Left lung (tissue), 4 donors: ENCODE measurements at regions not wholly inside any gene's neighbourhood (a gene's known extent, or its start where the extent isn't known, plus 50 kb on each side); places are given as distances from the start of the nearest gene placed in this dataset.

Source experiments
- ATAC-seq: fragments of 200-7000 bp; cut with Tn5 transposase; one replicate; pipeline ENCODE4 v1.9.1; 2020; ENCODE audit warnings: moderate library complexity
- DNase-seq, 4 donors: peaks; one replicate each; pipeline ENCODE4 v3.0.0-alpha.2; 2013 to 2020
- H3K27ac ChIP-seq, 2 donors: fragments of 200-600 bp; sonication (generic) in 1 of 2; one replicate each; pipeline versions ENCODE4 v1.5.0 to v1.8.0; 2020 to 2021
- H3K27me3 ChIP-seq, 2 donors: fragments of 200-600 bp; sonication (generic) in 1 of 2; one replicate each; pipeline versions ENCODE4 v1.5.0 to v1.8.0; 2020 to 2021
- H3K36me3 ChIP-seq, 2 donors: fragments of 200-600 bp; sonication (generic) in 1 of 2; one replicate each; pipeline versions ENCODE4 v1.5.0 to v1.8.0; 2020 to 2021
- H3K4me1 ChIP-seq, 2 donors: fragments of 200-600 bp; one replicate each; pipeline ENCODE4 v1.8.0; 2021
- H3K4me3 ChIP-seq, 2 donors: fragments of 200-600 bp; sonication (generic) in 1 of 2; one replicate each; pipeline versions ENCODE4 v1.5.0 to v1.8.0; 2020 to 2021; ENCODE audit warnings: mild to moderate bottlenecking in 1 of 2
- H3K9me3 ChIP-seq, 2 donors: fragments of 200-600 bp; sonication (generic) in 1 of 2; one replicate each; pipeline versions ENCODE4 v1.5.0 to v1.8.0; 2020 to 2021
- intact Hi-C, 2 donors: fragments of 100-400 bp; cut with DNase I; formaldehyde crosslinking; loops; one replicate each; pipeline versions ENCODE4 v1.11.2 to v1.14.2; 2022
- TF ChIP-seq, protein P1 (sequence below), 2 donors: fragments of 200-600 bp; sonication (generic) in 1 of 2; IDR thresholded peaks; one replicate each; pipeline versions ENCODE4 v1.5.0 to v1.8.0; 2021; ENCODE audit warnings: antibody characterized with exemption in 2 of 2
- donor health status: DM: no; HTN: yes; CAD: no.
- donor health status: DM: no; HTN: no; CAD: no.

DNA sequence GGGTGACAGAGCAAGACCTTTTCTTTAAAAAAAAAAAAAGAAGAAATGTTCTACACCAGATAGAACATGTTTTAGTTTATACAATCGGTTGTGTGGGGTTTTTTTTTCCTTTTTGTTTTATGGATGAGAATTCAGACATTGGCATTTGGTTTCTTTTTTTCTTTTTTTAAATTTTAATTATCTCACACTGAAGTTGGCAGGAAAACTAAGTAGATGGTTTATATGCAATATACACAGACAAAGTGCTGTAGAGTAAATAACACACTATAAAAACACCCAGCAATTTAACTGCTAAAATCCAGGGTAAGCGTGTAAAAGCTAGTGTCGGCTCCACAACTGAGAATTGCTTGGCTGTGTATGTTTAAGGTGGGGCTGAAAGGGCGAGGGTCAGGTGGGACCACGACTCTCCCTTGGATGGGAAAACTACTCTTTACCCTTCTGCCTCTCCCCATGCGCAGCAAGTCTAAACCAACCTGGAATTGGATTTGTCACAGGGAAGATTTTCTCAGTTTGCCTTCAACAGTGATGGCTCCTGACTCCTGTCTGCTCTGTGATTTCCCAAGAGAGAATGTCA, 147.1 kb upstream of the MARCKS start:
- DNase-seq (no peak), ATAC-seq (no peak)
- Histone ChIP-seq H3K36me3 (no peaks in the 10 kb centered on the region), H3K27ac (no peak overlapping the region), H3K9me3 (no peaks in the 10 kb centered on the region), H3K27me3 (peaks cover 0 to 6% of the 10 kb centered on the region in 2 donors), H3K4me1 (no peaks in the 10 kb centered on the region), H3K4me3 (no peak overlapping the region)
- intact Hi-C loops, result no loop called here
- TF ChIP-seq, protein P1, sequence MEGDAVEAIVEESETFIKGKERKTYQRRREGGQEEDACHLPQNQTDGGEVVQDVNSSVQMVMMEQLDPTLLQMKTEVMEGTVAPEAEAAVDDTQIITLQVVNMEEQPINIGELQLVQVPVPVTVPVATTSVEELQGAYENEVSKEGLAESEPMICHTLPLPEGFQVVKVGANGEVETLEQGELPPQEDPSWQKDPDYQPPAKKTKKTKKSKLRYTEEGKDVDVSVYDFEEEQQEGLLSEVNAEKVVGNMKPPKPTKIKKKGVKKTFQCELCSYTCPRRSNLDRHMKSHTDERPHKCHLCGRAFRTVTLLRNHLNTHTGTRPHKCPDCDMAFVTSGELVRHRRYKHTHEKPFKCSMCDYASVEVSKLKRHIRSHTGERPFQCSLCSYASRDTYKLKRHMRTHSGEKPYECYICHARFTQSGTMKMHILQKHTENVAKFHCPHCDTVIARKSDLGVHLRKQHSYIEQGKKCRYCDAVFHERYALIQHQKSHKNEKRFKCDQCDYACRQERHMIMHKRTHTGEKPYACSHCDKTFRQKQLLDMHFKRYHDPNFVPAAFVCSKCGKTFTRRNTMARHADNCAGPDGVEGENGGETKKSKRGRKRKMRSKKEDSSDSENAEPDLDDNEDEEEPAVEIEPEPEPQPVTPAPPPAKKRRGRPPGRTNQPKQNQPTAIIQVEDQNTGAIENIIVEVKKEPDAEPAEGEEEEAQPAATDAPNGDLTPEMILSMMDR (IDR thresholded peaks at IDR 0.05), result no peak

DNA sequence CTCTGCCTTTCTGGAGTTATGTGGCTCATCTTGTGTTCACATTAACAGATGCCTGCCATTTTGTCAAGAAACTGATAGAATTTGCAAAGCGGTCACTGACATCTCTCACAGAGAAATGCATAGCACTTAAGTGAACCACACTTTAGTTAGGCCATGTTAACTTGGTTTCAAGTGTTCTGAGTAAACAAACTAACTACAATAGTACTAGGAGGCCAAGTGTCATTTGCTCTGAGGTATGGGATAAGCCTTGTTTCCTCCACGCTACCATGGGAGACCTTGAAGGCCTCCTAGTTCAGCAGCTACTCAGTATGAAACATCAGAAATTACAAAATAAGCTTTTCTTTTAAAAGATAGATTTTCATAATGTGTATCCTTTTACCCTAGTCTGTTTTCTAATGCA, 143.5 kb upstream of the MARCKS start:
- Histone ChIP-seq H3K27ac (no peak overlapping the region), H3K36me3 (no peaks in the 10 kb centered on the region), H3K4me3 (no peak overlapping the region), H3K9me3 (no peaks in the 10 kb centered on the region), H3K4me1 (no peaks in the 10 kb centered on the region), H3K27me3 (peaks cover 0 to 14% of the 10 kb centered on the region in 2 donors)
- DNase-seq (peak in 1 of 4 donors; percentile 20), ATAC-seq (peak; percentile 94)
- intact Hi-C loops, result no loop called here
- TF ChIP-seq, protein P1 (IDR thresholded peaks at IDR 0.05), result no peak

DNA sequence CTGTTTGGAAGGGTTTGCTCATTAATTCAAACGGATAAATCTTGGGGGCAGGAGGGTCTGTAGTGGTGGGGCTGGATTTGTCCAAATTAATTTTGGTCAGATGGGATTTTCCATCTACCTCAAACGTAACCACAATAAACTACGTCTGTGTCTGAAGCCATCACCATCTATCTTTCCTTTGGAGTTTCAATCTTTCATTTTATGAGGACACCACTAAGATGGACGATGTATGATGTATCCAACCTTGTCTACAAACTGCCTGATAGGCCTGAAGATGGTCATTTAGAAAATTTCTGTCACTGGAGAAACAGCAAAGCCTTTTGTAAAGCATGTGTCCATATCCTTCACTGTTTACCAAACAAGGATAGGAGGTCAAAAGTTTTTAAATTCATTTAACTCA, 138.6 kb upstream of the MARCKS start:
- Histone ChIP-seq H3K27me3 (peaks cover 0 to 8% of the 10 kb centered on the region in 2 donors), H3K4me1 (peaks cover 0 to 8% of the 10 kb centered on the region in 2 donors), H3K4me3 (no peak overlapping the region), H3K27ac (no peak overlapping the region), H3K9me3 (no peaks in the 10 kb centered on the region), H3K36me3 (no peaks in the 10 kb centered on the region)
- ATAC-seq (no peak), DNase-seq (no peak)
- intact Hi-C loops, result no loop called here
- TF ChIP-seq, protein P1 (IDR thresholded peaks at IDR 0.05), result no peak

DNA sequence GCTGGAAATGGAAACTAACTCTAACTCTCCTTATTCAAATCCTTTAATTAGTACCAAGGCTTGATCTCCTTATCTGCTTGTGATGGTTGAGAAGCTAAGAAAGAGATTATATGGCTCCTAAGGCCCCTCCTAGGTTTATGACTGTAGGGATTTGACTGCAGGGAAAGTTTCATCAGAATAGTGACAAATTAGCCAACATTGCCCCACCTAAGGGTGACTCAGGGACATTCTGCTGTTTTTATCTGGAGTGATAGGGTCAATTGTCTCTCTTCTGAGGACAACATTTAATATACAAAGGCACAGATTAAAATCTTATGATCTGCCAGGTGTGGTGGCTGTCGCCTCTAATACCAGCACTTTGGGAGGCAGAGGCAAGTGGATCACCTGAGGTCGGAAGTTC, 138.1 kb upstream of the MARCKS start:
- Histone ChIP-seq H3K36me3 (no peaks in the 10 kb centered on the region), H3K4me1 (peaks cover 0 to 10% of the 10 kb centered on the region in 2 donors), H3K4me3 (no peak overlapping the region), H3K27ac (no peak overlapping the region), H3K9me3 (no peaks in the 10 kb centered on the region), H3K27me3 (peaks cover 0 to 8% of the 10 kb centered on the region in 2 donors)
- intact Hi-C loops, result no loop called here
- TF ChIP-seq, protein P1 (IDR thresholded peaks at IDR 0.05), result no peak
- ATAC-seq, result no peak
- DNase-seq, result no peak

- TF ChIP-seq, protein P1 (IDR thresholded peaks at IDR 0.05), result no peak
- Histone ChIP-seq H3K4me3 (no peak overlapping the region), H3K27ac (no peak overlapping the region), H3K36me3 (no peaks in the 10 kb centered on the region), H3K4me1 (peaks cover 0 to 10% of the 10 kb centered on the region in 2 donors), H3K9me3 (no peaks in the 10 kb centered on the region), H3K27me3 (peaks cover 0 to 8% of the 10 kb centered on the region in 2 donors)
- no peak for DNase-seq
- no peak for ATAC-seq
- intact Hi-C loops, result no loop called here
Observed at GRCh38 chr6:113719545-113719944, 137.6 kb upstream of the MARCKS start.
